ENCODE measurements at regions not wholly inside any gene's neighbourhood (a gene's known extent, or its start where the extent isn't known, plus 50 kb on each side); places are given as distances from the start of the nearest gene placed in this dataset.

GRCh38 chr9:81150016-81150625, 539.2 kb downstream of the TLE1 start:
- ATAC-seq (ENCODE audit: low read depth), result no peak
- H3K4me3 Mint-ChIP-seq, result no peak overlapping the region
- DNase-seq, result no peak
- no peaks in the 10 kb centered on the region for H3K36me3 Mint-ChIP-seq
- H3K4me1 Mint-ChIP-seq, result no peaks in the 10 kb centered on the region
- no peak overlapping the region for H3K27ac Mint-ChIP-seq
- POLR2A ChIA-PET, result no interaction called here
- no peaks in the 10 kb centered on the region for H3K9me3 Mint-ChIP-seq
- H3K27me3 Mint-ChIP-seq, result no peaks in the 10 kb centered on the region

GRCh38 chr9:81146684-81147337, 542.5 kb downstream of the TLE1 start:
- POLR2A ChIA-PET, result no interaction called here
- Mint-ChIP-seq H3K36me3 (no peaks in the 10 kb centered on the region), H3K27ac (no peak overlapping the region), H3K9me3 (no peaks in the 10 kb centered on the region), H3K4me1 (no peaks in the 10 kb centered on the region), H3K27me3 (no peaks in the 10 kb centered on the region), H3K4me3 (no peak overlapping the region)
- ATAC-seq (ENCODE audit: low read depth) (no peak), DNase-seq (no peak)

GRCh38 chr9:81146241-81146640, 543.1 kb downstream of the TLE1 start:
- no peaks in the 10 kb centered on the region for H3K9me3 Mint-ChIP-seq
- POLR2A ChIA-PET, result no interaction called here
- no peak overlapping the region for H3K4me3 Mint-ChIP-seq
- ATAC-seq (ENCODE audit: low read depth), result no peak
- no peaks in the 10 kb centered on the region for H3K4me1 Mint-ChIP-seq
- no peak overlapping the region for H3K27ac Mint-ChIP-seq
- H3K27me3 Mint-ChIP-seq, result no peaks in the 10 kb centered on the region
- DNase-seq, result no peak
- no peaks in the 10 kb centered on the region for H3K36me3 Mint-ChIP-seq

- no peak overlapping the region for H3K4me3 Mint-ChIP-seq
Observed at GRCh38 chr9:81145331-81145963, 543.9 kb downstream of the TLE1 start.

GRCh38 chr9:81141961-81142360, 547.4 kb downstream of the TLE1 start:
- Mint-ChIP-seq H3K9me3 (no peaks in the 10 kb centered on the region), H3K36me3 (no peaks in the 10 kb centered on the region), H3K27me3 (peaks cover 3% of the 10 kb centered on the region), H3K27ac (no peak overlapping the region), H3K4me1 (no peaks in the 10 kb centered on the region), H3K4me3 (no peak overlapping the region)
- POLR2A ChIA-PET, result interaction anchor here (0.7 kb wide), 1 partner anchor 1429 kb away, joined by 3 read pairs; no protein-coding TSS in a partner anchor
- no peak for DNase-seq
- no peak for ATAC-seq (ENCODE audit: low read depth)

More at GRCh38 chr9:81145331-81145963, 543.9 kb downstream of the TLE1 start:
- no peaks in the 10 kb centered on the region for H3K4me1 Mint-ChIP-seq
- no peak for DNase-seq
- no peak for ATAC-seq (ENCODE audit: low read depth)
- H3K36me3 Mint-ChIP-seq, result no peaks in the 10 kb centered on the region
- H3K27ac Mint-ChIP-seq, result no peak overlapping the region
- no peaks in the 10 kb centered on the region for H3K27me3 Mint-ChIP-seq
- POLR2A ChIA-PET, result no interaction called here
- no peaks in the 10 kb centered on the region for H3K9me3 Mint-ChIP-seq

- no peak overlapping the region for H3K4me3 Mint-ChIP-seq
- H3K27ac Mint-ChIP-seq, result no peak overlapping the region
- peaks cover 3% of the 10 kb centered on the region for H3K9me3 Mint-ChIP-seq
- H3K4me1 Mint-ChIP-seq, result no peaks in the 10 kb centered on the region
- no peaks in the 10 kb centered on the region for H3K36me3 Mint-ChIP-seq
- POLR2A ChIA-PET, result no interaction called here
- no peak for DNase-seq
- H3K27me3 Mint-ChIP-seq, result peaks cover 3% of the 10 kb centered on the region
- no peak for ATAC-seq (ENCODE audit: low read depth)
Observed at GRCh38 chr9:81137976-81138568, 551.3 kb downstream of the TLE1 start.

- no peaks in the 10 kb centered on the region for H3K4me1 Mint-ChIP-seq
- no peaks in the 10 kb centered on the region for H3K27me3 Mint-ChIP-seq
- H3K27ac Mint-ChIP-seq, result no peak overlapping the region
- DNase-seq, result no peak
- ATAC-seq (ENCODE audit: low read depth), result no peak
- POLR2A ChIA-PET, result no interaction called here
- H3K4me3 Mint-ChIP-seq, result no peak overlapping the region
- H3K36me3 Mint-ChIP-seq, result no peaks in the 10 kb centered on the region
- peaks cover 3% of the 10 kb centered on the region for H3K9me3 Mint-ChIP-seq
Observed at GRCh38 chr9:81132796-81133195, 556.6 kb downstream of the TLE1 start.

- Mint-ChIP-seq H3K4me1 (no peaks in the 10 kb centered on the region), H3K9me3 (peaks cover 3% of the 10 kb centered on the region), H3K36me3 (no peaks in the 10 kb centered on the region), H3K27ac (no peak overlapping the region), H3K4me3 (no peak overlapping the region), H3K27me3 (no peaks in the 10 kb centered on the region)
- DNase-seq (no peak), ATAC-seq (ENCODE audit: low read depth) (no peak)
- POLR2A ChIA-PET, result no interaction called here
Observed at GRCh38 chr9:81132318-81132717, 557.0 kb downstream of the TLE1 start.

- Mint-ChIP-seq H3K4me3 (no peak overlapping the region), H3K27me3 (peaks cover 2% of the 10 kb centered on the region), H3K27ac (no peak overlapping the region), H3K9me3 (peaks cover 3% of the 10 kb centered on the region), H3K36me3 (no peaks in the 10 kb centered on the region), H3K4me1 (no peaks in the 10 kb centered on the region)
- ATAC-seq (ENCODE audit: low read depth) (no peak), DNase-seq (no peak)
- POLR2A ChIA-PET, result no interaction called here
Observed at GRCh38 chr9:81128701-81129100, 560.6 kb downstream of the TLE1 start.

GRCh38 chr9:81125446-81126092, 563.8 kb downstream of the TLE1 start:
- POLR2A ChIA-PET, result no interaction called here
- no peak overlapping the region for H3K4me3 Mint-ChIP-seq
- H3K27ac Mint-ChIP-seq, result no peak overlapping the region
- no peak for ATAC-seq (ENCODE audit: low read depth)
- peaks cover 2% of the 10 kb centered on the region for H3K27me3 Mint-ChIP-seq
- H3K9me3 Mint-ChIP-seq, result peaks cover 4% of the 10 kb centered on the region
- no peaks in the 10 kb centered on the region for H3K36me3 Mint-ChIP-seq
- DNase-seq, result no peak
- no peaks in the 10 kb centered on the region for H3K4me1 Mint-ChIP-seq

- DNase-seq (no peak), ATAC-seq (ENCODE audit: low read depth) (no peak)
- Mint-ChIP-seq H3K36me3 (no peaks in the 10 kb centered on the region), H3K27ac (no peak overlapping the region), H3K27me3 (peaks cover 2% of the 10 kb centered on the region), H3K4me1 (no peaks in the 10 kb centered on the region), H3K9me3 (peaks cover 4% of the 10 kb centered on the region), H3K4me3 (no peak overlapping the region)
- POLR2A ChIA-PET, result no interaction called here
Observed at GRCh38 chr9:81123526-81123925, 565.8 kb downstream of the TLE1 start.

- Mint-ChIP-seq H3K4me1 (no peaks in the 10 kb centered on the region), H3K27ac (no peak overlapping the region), H3K36me3 (no peaks in the 10 kb centered on the region), H3K27me3 (peaks cover 2% of the 10 kb centered on the region), H3K9me3 (peaks cover 4% of the 10 kb centered on the region), H3K4me3 (no peak overlapping the region)
- no peak for DNase-seq
- ATAC-seq (ENCODE audit: low read depth), result no peak
- POLR2A ChIA-PET, result no interaction called here
Observed at GRCh38 chr9:81122749-81123148, 566.6 kb downstream of the TLE1 start.

- Mint-ChIP-seq H3K27ac (no peak overlapping the region), H3K4me3 (no peak overlapping the region), H3K27me3 (no peaks in the 10 kb centered on the region), H3K36me3 (no peaks in the 10 kb centered on the region), H3K4me1 (no peaks in the 10 kb centered on the region), H3K9me3 (peaks cover 2% of the 10 kb centered on the region)
- DNase-seq (no peak), ATAC-seq (ENCODE audit: low read depth) (no peak)
- POLR2A ChIA-PET, result no interaction called here
Observed at GRCh38 chr9:81119591-81119990, 569.8 kb downstream of the TLE1 start.

Data from activated naive CD8-positive, alpha-beta T cell treated with anti-CD3 and anti-CD28 coated beads, Interleukin-2, amount 10 ng/mL, durations not matched to agents 7 days and 5 days (primary cell).